ENCODE measurements at regions not wholly inside any gene's neighbourhood (a gene's known extent, or its start where the extent isn't known, plus 50 kb on each side); places are given as distances from the start of the nearest gene placed in this dataset.

DNA sequence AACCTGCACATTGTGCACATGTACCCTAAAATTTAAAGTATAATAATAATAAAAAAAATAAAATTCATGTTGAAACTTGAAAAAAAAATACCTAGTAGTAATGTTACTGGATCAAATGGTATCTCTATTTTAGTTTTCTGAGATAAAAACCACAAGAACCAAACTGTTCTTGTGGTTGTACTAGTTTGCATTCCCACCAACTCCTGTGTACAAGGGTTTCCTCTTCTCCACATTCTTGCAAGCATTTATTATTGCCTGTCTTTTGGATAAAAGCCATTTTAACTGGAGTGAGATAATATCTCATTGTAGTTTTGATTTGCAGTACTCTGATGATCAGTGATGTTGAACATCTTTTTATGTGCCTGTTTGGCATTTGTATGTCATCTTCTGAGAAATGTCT is 177.7 kb downstream of the KIF20B start:
- DNase-seq (ENCODE audit: low read depth in 4 of 4, low spot score in 2 of 4), result no peak

DNA sequence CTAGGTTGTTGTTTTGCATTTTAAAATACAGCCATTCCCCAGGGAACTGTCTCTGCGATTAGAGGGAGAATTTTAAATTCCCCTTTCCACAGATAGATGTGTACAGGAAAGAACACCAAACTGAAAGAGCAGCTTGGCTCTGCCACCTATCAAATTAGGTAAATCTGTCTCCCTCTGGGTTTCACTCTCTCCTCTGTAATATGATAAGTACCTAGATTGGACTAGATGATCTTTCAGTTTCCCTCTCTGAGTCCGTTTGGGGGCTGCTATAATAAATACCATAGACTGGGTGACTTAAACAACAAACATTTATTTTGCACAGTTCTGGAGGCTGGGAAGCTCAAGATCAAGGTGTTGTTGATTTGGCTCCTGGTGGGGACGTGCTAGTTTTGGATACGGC is 186.0 kb downstream of the KIF20B start:
- no peak for DNase-seq (ENCODE audit: low read depth in 4 of 4, low spot score in 2 of 4)

DNA sequence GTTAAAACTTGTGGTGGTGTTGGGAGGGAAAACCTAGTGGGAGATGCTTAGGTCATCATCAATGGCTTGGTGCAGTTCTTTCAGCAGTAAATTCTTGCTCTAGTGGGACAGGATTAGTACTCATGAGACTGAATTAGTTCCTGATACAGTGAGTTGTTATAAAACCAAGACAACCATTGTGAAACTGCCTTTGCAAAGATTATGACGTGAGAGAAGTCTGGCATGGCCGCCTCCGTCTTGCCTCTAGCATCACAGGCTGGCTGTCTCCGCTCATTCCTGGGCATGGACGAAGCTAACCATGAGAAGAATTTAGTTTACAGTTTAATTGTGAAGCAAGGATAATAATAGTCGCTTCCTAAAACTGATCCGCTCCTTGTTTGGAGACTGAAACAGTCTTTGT is 186.4 kb downstream of the KIF20B start:
- DNase-seq (ENCODE audit: low read depth in 4 of 4, low spot score in 2 of 4), result no peak

DNA sequence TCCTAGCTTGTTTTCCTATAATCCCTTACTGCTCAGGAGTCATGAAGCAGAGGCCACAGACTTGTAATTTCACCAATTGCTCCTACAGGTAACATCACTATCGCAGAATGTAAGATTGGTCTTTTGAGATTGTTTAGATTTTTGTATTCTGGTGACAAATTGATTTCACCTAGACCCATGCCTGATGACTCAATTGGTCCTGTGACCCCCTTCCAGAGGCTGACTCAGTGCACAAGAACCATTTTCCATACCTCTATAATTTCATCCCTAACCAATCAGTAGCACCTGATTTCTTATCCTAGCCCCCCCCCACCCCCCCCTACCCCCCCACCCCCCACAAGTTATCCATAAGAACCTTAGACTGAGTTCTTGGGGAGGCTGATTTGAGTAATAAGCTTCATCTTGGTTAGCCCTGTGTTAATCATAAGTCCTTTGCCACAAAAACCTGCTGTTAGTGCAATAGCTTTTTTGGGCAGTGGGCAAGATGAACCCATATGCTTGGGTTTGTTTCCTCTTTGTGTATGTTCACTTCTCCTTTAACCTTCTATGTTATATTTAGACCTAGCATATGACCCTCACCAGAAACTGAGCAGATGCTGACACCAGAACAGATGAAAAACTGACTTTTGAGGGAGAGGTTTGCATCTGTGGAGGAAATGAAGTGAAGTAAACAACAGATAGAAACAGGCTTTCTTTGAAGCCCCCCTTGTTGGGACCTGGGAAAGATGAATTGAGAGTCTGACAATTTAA is 187.1 kb downstream of the KIF20B start:
- DNase-seq (ENCODE audit: low read depth in 4 of 4, low spot score in 2 of 4), result no peak

DNA sequence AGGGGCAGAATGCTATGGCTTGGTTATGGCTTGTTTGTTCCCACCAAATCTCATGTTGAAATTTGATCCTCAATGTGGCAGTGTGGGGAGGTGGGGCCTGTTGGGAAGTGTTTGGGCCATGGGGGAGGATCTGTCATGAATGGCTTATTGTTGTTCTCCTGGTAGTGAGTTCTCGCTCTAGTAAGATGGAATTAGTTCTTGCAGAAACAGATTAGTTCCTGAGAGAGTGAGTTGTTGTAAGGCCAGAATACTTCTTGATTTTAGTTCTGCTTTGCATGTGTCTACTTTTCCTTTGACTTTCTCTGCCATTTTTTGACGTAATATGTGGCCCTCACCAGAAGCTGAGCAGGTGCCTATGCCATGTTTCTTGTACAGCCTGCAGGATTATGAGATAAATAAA is 188.2 kb downstream of the KIF20B start:
- DNase-seq (ENCODE audit: low read depth in 4 of 4, low spot score in 2 of 4), result no peak

DNA sequence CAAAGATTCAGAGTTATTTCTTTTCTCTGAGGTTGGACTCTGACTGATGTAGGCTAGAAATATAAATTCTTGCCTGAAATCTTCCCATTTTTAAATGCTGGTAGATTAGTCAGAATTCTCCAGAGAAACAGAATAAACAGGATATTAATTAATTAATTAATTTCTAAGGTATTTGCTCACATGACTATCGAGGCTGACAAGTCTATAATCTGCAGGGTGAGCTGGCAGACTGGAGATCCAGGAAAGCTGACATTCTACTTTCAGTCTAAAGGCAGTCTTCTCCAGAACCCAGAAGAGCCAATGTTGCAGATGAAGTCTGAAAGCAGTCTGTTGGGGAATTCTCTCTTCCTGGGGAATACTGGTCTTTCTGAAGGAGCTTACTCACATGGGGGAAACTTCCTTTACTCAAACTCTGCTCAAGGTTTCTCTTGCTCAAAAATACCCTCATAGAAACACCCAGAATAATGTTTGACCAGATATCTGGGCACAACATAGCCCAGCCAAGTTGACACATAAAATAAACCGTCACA is 189.7 kb downstream of the KIF20B start:
- no peak for DNase-seq (ENCODE audit: low read depth in 4 of 4, low spot score in 2 of 4)

DNA sequence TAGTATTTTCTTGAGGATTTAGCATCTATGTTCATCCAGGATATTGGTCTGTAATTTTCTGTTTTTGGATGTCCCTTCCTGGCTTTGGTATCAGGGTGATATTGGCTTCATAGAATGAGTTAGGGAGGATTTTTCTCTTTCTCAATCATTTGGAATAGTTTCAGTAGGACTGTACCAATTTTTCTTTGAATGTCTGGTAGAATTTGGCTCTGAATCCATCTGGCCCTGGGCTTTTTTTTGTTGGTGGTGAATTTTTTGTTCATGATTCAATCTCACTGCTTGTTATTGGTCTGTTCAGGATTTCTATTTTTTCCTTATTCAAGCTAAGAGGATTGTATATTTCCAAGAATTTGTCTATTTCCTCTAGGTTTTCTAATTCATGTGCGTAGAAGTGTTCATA is 192.7 kb downstream of the KIF20B start:
- DNase-seq (ENCODE audit: low read depth in 4 of 4, low spot score in 2 of 4), result no peak

DNA sequence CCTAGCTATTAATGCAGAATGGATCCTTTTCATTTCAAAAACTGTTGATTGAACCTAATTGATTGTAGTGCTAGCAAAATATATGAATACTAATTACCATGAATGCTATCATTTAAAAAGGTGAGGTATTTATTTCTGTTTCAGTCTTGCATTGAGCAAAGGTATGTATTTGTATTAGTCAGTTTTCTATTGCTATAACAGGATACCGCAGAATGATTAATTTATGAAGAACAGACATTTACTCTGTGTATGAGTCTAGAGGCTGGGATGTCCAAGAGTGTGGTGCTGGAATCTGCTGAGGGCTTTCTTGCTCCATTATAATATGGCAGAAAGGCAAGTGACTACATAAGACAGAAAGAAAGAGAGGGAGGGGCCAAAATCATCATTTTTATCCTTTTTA is 199.2 kb downstream of the KIF20B start:
- no peak for DNase-seq (ENCODE audit: low read depth in 4 of 4, low spot score in 2 of 4)

DNA sequence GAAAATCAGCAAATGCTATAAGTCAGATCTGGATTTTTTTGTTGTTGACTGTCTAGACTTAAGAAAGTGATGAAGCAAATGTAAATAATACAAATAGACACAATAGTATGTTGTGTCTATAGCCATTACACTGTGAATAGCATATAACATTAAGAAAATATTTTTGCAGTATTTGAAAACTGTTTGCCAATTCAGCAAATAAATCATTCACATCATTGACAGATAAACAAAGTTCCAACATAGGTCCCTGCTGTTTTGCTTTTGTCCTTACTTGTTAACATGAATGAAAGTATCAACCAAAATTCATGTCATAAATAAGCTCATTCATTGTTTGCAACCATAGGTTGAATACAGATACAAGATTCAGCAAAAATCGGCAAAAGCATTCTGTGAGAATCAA is 200.5 kb downstream of the KIF20B start:
- DNase-seq (ENCODE audit: low read depth in 4 of 4, low spot score in 2 of 4), result no peak

DNA sequence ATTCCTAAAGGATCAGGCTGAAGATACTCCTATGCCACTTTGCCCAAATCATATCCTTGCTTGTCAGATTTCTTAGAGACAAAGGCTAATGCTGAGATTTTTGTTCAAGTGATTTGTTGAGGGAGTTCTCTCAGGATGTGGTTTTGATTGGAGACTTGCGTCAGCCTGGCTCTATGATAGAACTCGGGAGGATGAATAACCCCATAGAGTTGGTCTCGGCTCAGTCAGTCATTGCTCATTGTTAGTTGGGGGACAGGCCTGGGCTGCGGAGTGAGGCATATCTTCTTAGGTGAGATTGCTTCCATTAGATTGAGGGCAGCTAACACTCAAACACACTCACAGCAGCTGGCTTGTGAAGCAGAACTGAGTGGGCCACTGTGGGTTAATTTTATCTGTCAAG is 203.4 kb downstream of the KIF20B start:
- no peak for DNase-seq (ENCODE audit: low read depth in 4 of 4, low spot score in 2 of 4)

DNA sequence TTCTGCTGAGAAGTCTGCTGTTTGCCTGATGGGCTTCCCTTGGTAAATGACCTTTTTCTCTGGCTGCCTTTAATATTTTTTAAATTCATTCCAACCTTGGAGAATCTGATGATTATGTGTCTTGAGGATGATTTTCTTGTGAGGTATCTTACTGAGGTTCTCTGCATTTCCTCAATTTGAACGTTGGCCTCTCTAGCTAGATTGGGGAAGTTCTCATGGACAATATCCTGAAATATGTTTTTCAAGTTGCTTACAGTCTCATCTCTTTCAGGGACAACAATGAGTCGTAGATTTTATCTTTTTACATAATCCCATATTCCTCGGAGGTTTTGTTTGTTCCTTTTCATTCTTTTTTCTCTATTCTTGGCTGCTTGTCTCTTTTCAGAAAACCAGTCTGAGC is 208.4 kb downstream of the KIF20B start:
- no peak for DNase-seq (ENCODE audit: low read depth in 4 of 4, low spot score in 2 of 4)

DNA sequence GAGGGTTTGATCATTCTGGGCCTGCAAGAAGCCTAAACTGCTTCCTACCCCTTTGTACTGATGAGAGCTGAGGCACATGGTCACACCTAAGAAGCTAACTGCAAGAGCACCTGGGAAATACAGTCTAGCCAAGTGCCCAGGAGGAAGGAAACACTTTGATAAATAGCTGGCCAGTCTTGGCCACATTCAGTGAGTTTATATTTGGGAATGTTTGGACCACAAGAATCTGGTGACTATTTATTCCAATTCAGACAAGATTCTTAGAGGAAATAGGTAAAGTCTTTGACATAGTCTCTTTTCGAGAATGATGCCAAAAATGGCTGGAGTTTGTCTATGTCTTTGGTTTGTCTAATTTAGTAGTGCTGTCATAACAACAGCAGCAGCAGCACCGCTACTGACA is 213.6 kb downstream of the KIF20B start:
- DNase-seq (ENCODE audit: low read depth in 4 of 4, low spot score in 2 of 4), result no peak

DNA sequence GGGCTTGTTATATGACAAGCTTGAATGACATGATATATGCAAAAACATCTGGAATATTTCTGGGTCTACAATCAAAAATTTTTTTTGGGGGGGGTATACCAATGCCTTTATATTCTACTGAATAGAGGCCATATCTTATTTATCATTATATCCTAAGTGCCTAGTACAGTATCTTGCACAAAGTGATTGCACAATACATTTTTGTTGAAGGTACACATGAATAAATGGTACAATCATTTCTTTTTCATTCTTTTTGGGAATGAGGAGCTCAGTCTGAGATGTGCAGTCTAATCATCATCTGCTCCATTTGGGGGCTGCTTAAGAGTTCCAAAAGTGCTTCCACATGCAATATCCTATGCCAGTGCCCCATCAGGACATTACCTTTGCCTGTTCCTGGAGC is 214.6 kb downstream of the KIF20B start:
- no peak for DNase-seq (ENCODE audit: low read depth in 4 of 4, low spot score in 2 of 4)

DNA sequence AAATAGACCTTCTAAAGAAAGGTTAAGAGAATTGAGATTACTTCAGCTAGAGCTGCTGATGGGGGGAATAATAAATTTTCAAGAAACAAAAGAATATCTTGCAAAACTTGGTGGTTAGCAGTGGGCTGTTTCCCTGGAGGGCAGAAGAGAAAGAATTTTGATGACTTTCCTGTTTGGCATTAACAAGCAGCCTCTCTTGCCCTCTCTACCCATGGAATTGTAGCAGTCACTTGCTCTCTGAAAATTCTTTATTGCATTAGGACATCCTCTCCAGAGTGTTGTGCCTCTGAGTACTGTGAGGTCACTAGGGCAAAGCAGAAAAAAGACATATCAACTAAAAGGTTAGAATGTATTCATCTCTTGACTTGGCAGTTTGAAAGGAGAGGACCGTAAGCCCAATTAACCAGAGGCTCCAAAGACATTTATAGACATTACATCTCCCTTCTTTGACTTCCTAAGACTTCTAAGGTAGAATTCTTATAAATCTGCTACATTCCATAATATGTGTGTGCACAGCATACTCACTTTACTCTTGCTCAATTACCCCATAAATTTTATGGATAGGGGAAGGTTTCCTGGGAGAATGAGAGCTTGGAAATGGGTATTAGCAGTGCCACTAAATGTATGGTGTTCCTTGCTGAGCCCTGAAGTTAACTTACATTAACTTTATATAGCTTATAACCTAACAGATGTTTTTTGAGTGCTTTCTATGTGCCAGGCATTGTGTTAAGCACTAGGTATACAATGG is 215.3 kb downstream of the KIF20B start:
- DNase-seq (ENCODE audit: low read depth in 4 of 4, low spot score in 2 of 4), result no peak

DNA sequence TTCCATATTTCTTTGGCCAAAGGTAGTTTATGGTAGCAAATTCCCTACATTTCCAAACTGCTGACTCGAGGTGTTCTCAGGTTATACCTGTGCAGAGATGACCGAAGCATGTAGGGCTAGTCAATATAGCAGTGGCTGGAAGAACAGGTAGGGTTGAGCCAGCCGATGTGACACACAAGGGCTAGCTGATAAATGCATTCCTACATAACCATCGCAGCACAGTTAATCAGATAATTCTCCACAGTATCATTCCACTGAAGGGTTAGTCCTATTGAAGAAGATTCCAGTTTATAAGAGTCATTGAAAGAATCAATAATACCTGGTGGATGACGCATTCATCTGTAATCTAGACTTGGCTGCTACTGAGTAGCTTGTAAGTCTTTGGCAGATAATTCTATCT is 220.0 kb downstream of the KIF20B start:
- DNase-seq (ENCODE audit: low read depth in 4 of 4, low spot score in 2 of 4), result no peak

DNA sequence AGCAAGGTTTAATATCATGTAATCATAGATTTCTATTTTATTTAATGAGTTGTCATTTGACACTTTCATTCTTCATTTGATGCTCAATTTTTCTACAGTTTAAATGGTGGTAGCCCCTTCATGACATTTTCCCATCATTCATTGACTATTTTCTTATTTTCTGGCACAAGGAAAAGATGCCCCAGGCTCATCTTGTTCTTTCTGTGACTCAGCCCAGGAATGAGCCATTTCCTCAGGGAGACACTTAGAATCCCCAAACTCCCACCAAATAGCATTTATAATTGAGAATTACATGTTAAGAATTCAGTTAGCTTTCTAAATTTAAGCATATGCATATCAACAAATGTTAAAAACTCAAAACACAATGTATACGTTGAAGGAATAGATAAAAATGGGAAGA is 222.3 kb downstream of the KIF20B start:
- DNase-seq (ENCODE audit: low read depth in 4 of 4, low spot score in 2 of 4), result no peak

DNA sequence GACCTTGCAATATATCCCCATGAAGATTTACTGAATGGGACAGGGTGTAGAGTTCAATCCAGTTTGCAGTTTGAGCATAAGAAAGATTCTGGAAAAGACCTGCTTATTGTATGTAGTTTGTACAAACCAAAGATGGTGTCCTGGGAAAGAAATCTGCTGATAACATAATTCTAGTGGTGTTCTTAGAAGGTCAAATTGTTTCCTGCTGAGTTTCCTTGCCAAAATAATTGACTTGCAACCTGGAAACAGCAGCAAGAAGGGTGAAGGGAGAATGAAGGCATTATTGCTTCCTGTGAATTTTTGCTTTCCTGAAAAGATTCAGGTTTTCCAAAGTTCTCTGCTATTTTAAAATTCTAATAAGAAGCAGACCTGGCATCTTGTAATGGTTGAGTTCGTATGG is 222.9 kb downstream of the KIF20B start:
- DNase-seq (ENCODE audit: low read depth in 4 of 4, low spot score in 2 of 4), result no peak

DNA sequence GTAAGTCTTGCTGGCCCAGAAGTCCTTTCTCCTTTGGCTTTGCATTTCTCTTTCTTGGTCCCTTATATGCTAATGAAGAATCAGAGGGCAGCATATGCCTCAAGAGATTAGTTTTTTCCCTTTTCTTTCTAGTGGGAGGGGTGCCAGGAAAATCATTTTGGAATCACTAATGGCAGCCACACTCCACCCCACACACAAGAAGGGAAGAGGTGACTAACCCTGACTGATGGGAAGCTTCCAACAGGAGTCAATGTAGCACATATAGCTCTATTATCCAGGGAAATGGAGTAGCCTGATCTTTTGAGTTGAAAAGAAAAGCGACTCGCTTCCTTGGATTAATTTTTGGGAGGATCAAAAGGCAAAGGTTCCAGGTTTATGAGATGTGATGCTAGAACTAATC is 225.3 kb downstream of the KIF20B start:
- no peak for DNase-seq (ENCODE audit: low read depth in 4 of 4, low spot score in 2 of 4)

DNA sequence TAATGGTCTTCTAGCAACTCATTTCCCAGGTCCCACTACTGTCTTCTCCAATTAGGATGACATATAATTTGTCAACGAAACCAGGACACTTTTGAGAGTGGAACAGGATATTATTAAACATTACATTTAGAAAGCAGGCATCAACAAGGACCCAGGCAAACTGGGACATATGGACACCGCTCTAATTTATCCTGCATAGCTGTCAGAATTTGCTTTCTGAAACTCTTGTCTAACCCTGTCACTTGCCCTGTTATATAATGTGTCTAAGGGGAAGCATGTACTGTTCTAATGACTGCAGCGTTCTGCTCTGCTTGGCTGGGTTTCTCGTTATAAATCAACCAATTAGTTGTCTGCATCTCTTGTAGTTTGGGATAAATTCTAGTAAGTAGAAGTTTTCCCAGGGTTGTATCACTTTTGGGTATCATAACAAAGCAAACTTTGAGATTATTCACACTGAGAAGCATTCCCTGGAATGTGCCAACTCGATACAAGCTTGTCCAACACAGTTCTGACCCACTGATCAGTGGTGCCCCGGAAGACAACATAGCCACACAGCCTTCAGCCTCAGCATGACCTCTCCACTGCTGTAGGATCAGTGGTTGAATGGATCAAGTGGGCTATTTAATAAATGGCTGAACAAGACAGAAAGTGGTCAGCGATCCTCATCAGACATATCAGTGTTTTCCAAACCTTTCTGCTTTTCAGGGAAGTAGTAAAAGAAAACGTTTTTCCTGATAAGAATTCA is 228.1 kb downstream of the KIF20B start:
- no peak for DNase-seq (ENCODE audit: low read depth in 4 of 4, low spot score in 2 of 4)

DNA sequence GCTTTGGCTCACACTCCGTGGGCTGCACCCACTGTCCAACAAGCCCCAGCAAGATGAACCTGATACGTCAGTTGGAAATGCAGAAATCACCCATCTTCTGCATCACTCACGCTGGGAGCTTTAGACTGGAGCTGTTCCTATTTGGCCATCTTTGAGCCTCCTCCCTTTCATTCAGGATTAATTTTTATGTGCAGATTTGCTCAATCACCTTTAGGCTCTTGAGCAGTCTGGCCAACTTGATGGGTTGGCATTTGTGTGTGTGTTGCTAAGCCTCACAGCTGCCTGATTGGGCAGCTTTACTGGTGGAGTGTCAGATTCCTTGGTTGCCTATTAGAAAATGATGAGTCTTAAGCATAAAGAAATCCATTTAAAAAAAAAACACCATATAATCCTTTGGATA is 236.1 kb downstream of the KIF20B start:
- DNase-seq (ENCODE audit: low read depth in 4 of 4, low spot score in 2 of 4), result no peak

DNA sequence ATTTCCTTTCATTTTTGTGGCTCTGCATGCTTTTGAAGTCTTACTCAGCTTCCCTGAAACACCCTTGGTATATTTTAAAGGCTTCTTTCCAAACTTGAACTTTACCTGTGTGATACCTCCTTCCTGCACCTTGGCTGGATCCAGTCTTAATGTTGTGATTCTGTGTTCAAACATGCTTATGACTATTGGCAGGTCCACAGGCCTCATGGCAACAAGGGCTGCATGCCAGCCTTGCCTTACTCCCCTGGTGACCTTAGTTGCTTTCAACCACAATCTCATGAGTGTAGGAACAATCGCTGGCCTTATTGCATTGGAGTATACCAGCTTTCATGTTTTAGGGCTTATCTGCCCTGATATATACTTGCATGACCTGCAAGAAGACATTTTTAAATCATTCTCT is 238.7 kb downstream of the KIF20B start:
- no peak for DNase-seq (ENCODE audit: low read depth in 4 of 4, low spot score in 2 of 4)

DNA sequence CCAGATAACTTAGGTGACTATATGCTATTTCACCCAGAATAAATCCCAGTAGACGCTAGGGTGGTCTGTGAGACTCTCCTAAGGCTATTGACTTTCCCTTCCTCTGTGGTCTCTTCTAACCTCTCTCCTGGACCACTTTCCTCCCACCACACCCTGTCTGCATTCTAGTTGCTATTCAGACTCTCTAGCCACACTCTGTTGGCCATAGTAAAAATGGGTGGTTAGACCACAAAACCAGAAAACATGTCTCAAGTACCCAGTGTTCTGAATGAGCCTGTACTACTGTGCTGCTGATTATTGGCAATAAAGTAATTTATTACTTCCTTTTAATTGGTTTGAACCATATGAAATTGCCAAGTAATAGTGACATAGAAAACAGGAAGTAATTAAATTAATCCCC is 240.8 kb downstream of the KIF20B start:
- DNase-seq (ENCODE audit: low read depth in 4 of 4, low spot score in 2 of 4), result no peak
